SK-N-MC (cell line): ENCODE measurements at regions not wholly inside any gene's neighbourhood (a gene's known extent, or its start where the extent isn't known, plus 50 kb on each side); places are given as distances from the start of the nearest gene placed in this dataset.

Source experiments
- EZH2 ChIP-seq: fragments of 200-600 bp; sonication (generic); IDR thresholded peaks from one replicate; pipeline ENCODE4 v1.6.1; 2017; ENCODE audit warnings: antibody characterized with exemption
- POLR2AphosphoS5 ChIP-seq: IDR thresholded peaks from 2 replicates; pipeline ENCODE4 v1.6.1; 2012; ENCODE audit warnings: mild to moderate bottlenecking, low read depth, low read length, borderline replicate concordance

- no peak for TF ChIP-seq EZH2
- no peak for TF ChIP-seq POLR2AphosphoS5
Observed at GRCh38 chr20:12660918-12661317, 347.9 kb upstream of the SPTLC3 start.
